GM21381 (cell line): ENCODE measurements at regions not wholly inside any gene's neighbourhood (a gene's known extent, or its start where the extent isn't known, plus 50 kb on each side); places are given as distances from the start of the nearest gene placed in this dataset.
"Not testable (repeated sequence)": the region's sequence is repeated elsewhere in the genome, so short reads cannot be mapped to it uniquely, and the experiment has no call there.

ENCODE experiments used
- ATAC-seq: cut with Tn5 transposase; IDR thresholded peaks from one replicate; pipeline ENCODE4 v1.9.1; 2021; ENCODE audit warnings: mild to moderate bottlenecking, moderate library complexity; ENCODE audit not compliant: unreplicated experiment

GRCh38 chr18:4557502-4557901, 102.4 kb upstream of the DLGAP1 start:
- no peak for ATAC-seq

GRCh38 chr18:4551001-4551360, 95.9 kb upstream of the DLGAP1 start:
- ATAC-seq, result no peak

DNA sequence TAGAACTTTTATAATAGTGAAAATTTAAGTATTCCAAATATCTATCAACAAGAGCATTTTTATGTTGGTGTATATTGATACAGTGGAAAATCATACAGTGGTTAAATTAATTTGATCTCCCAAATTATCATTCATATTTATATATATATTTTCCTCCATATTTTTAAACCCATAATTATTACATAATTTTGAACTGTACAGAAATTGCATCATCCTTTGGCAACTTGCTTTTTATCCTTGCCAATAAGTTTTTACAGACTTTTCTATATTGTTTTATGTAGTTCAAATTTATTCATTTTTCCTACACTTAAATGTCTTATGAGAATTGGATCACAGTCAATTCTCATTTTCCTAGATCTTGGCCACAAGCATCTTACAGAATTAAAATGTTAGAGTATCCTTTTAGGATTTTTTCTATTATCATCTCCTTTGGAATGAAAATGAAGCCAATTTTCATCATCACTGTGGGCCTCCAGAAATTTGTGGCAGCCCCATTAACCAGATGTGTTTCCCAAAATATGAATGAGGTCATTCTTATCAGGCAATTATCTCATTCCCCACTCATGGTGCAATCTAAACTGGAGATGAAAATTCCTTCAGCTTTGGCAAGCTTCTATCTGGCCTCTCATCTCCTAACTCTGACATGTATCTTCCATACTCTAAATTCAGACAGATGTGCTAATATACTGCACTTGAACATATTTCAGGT, 94.2 kb upstream of the DLGAP1 start:
- no peak for ATAC-seq

DNA sequence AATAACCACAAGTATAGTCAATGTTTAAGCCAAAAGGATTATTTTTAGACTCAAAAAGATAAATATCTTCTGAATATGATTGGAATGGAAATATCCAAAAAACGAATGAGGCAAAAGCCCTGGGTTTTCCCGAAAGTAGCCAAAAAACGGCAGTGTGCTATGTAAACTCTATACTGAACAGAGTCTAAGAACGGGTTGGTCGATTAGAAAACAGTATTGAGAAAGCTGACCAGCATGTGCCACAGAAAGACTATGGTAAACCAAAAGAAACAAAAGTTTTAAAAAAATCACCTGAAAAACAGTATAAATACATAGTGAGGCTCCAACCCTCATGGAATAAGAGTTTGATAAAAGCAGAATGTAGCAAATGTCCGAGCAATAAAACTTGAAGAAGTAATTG, 92.0 kb upstream of the DLGAP1 start:
- ATAC-seq, result no peak

- ATAC-seq, result no peak
These were observed 89.0 kb upstream of the DLGAP1 start for GRCh38 chr18:4544142-4544541.

DNA sequence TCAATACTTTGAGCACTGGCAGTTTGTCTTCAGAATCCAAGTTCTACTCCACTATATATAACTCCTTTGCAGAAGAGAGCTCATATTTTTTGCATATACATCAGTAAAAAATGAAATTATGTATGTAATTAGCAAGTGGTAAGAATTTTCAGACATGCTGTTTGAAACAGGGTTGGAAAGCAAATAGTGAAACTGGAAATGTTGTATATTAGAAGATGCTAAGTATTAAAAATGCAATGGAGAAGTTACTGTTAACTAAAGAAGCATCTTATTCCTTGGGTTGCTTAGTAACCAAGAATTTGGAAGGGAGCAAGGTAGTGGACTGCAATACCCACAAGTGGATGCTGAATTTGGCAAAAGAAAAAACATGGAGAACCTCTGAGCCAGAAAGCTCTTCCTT, 88.6 kb upstream of the DLGAP1 start:
- no peak for ATAC-seq

DNA sequence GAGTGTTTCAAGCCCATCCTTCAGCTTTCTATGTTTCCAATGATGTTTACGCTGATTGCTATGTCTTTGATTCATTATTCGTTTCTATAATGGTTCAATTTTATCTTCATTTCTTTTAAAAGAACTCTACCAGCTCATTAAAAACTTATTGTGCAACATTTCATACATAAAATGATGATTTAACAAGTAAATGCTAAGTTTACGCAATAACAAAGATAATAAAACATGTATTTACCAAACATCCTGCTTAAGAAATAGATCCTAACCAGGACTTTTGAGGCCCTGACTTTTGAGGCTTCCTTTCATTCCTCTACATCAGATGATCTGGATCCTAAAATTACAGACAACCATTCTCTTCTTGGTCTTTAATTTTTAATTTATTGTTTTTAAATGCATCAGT, 86.5 kb upstream of the DLGAP1 start:
- no peak for ATAC-seq

DNA sequence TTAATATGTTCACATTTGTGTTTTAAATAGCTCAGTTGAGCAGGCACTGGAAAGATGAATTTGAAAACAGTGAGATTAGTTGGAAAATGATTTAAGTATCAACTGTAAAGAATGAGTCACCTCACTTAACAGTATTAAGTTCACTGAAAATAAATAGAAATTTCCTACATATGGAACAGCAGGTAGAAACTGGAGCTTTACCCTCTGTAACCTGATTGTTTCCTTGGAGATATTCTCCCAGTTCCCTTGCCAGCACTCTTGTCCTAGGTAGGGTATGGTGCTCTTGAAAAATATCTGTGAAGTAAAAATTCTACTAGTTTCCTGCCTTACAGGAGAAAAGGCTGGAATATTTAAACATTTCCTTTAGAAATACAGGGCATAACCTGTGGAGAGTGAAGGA, 81.3 kb upstream of the DLGAP1 start:
- no peak for ATAC-seq

GRCh38 chr18:4528405-4528804, 73.3 kb upstream of the DLGAP1 start:
- ATAC-seq, result no peak

GRCh38 chr18:4527826-4528225, 72.7 kb upstream of the DLGAP1 start:
- not testable (repeated sequence) for ATAC-seq

- no peak for ATAC-seq
These were observed 69.0 kb upstream of the DLGAP1 start for GRCh38 chr18:4524096-4524495.

DNA sequence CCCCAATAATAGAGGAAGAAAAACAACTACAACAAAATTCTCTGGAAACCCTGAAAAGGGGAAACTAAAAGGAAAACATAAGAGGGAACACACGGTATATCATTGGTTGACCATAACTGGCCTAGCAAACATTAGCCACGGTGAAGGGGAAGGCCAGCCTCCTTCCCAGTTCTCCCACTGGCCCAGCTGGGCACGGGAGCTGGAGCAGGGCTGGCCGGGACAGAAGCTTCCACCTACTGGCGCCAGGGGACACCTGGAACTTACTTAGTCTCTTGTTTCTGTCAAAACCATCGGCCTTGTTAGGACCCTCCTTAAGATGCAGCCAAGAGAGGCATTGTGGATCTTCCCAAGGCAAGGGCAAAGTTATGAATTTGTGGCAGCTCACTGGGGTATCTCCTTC, 56.1 kb upstream of the DLGAP1 start:
- no peak for ATAC-seq

GRCh38 chr18:4510711-4511110, 55.6 kb upstream of the DLGAP1 start:
- ATAC-seq, result no peak

DNA sequence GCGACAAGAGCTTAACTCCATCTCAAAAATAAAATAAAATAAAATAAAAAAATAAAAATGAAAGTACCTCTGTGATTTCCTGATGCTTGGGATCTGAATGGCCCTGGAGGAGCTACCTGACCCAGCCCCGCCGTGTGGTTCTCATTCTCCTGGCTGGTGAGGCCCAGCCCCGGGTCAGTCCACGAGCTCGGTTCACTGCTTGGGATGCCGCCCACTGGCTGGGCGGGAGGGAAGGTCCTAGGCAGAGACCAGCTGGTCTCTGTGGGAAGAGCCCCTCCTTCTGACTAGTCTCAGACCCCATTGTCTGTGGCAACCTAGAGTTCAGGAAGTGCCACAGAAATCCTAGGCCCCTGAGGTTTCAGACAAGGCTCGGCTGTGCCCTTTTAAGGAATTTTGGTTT, 55.1 kb upstream of the DLGAP1 start:
- ATAC-seq, result no peak
